ENCODE measurements at regions not wholly inside any gene's neighbourhood (a gene's known extent, or its start where the extent isn't known, plus 50 kb on each side); places are given as distances from the start of the nearest gene placed in this dataset.
"Not testable (repeated sequence)": the region's sequence is repeated elsewhere in the genome, so short reads cannot be mapped to it uniquely, and the experiment has no call there.

DNA sequence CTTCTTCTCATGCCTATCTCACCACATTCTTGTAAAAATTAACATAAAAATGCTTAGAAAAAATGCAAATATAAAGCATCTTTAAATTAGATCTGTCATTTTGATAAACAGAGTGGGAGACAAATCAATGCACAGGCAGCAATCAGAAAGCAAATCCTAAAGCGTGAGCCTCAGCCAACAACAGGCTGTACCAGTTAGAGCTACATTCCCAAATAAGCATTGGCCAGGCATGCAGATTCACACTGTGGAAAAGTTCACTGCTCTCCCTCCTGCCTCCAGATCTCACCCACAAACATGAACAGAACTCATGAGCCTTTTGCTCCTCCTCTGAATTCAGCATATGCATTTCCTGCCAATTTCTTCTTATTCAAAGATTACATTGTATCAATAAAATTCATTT lies 115.2 kb upstream of the FAT3 start:
- no peak for DNase-seq

DNA sequence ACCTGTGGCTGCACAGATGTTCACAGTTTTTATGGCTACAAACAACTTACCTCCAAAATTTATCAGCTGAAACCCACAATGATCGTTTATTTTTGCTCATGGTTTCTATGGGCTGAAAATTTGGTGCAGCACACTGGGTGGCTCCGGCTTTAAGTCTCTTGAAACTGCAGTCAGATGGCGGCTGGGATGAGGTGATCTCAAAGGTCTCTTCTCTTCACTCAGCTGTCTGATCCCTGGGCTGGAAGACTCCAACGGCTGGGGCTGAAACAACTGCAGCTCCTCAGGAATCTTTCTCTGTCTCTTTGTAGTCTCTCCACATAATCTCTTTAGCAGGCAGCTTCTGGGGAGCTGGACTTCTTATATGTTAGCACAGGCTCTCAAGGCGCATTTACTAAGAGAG lies 117.3 kb upstream of the FAT3 start:
- DNase-seq: no peak

DNA sequence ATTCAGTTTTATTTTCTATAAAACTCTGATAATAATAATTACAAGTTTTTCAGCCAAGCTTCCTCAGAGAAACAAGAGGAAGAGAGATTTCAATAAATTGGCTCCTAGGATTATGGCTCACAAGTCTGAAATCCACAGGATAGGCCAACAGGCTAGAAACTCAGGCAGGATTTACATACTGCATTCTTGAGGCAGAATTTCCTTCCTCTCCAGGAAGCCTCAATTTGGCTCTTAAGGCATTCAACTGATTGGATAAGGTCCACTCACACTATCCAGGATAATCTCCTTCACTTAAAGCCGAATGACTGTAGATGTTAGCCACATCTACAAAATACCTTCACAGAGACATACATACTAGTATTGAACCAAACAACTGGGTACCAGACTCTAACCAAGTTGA lies 120.3 kb upstream of the FAT3 start:
- DNase-seq: no peak

DNA sequence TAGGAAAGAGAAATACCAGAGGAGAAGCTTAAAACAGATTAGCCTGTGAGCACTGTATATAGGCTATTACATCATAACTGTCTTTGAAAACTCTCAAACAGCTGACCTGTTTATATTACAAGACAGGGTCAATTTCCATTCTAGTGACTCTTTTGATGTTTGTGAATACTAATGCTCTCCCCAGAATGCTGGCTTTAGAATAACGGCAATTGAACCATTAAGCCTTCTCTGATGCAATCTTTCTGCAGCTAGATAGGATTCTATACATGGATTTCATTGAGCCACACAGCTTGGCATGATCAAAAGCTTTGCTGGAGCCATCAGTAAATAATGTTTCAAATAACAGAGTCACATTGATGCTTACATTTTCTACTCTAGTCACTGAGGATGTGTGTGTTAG lies 122.7 kb upstream of the FAT3 start:
- DNase-seq: no peak

DNA sequence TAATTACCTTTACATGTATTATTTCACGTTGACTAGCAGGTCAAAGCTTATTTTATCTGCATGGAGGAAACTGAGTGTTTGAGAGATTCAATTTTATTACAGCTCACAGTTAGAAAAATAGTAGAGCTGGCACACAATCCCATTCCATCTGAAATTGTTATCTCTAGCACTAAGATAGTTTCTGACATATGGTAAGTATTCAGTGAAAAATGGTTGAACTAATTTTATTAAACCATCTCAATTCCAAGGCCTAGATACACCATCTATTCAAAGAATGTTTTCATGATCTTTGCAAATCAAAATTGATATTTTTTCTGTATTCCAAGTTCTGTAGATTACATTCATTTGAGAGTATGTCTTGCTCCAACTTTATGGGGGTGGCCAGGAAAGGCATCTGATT lies 125.4 kb upstream of the FAT3 start:
- no peak for DNase-seq

DNA sequence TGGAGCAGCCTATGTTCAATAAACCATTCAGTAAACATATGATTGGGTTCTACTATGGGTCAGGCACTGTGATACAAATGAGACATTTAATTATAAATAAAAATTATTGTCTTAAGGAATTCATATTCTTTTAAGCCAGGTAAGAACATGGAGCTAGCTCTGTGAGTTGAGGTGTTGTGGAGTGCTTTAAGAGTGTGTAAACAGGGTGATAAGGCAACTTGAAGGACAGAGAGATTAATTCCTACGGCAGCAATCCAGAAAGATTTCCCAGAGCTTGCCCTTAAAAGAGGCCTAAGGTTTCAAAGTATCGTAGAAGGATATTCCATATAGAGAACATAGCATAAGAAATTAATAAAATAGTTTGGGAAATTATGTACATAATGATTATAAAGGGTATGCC lies 126.4 kb upstream of the FAT3 start:
- no peak for DNase-seq

DNA sequence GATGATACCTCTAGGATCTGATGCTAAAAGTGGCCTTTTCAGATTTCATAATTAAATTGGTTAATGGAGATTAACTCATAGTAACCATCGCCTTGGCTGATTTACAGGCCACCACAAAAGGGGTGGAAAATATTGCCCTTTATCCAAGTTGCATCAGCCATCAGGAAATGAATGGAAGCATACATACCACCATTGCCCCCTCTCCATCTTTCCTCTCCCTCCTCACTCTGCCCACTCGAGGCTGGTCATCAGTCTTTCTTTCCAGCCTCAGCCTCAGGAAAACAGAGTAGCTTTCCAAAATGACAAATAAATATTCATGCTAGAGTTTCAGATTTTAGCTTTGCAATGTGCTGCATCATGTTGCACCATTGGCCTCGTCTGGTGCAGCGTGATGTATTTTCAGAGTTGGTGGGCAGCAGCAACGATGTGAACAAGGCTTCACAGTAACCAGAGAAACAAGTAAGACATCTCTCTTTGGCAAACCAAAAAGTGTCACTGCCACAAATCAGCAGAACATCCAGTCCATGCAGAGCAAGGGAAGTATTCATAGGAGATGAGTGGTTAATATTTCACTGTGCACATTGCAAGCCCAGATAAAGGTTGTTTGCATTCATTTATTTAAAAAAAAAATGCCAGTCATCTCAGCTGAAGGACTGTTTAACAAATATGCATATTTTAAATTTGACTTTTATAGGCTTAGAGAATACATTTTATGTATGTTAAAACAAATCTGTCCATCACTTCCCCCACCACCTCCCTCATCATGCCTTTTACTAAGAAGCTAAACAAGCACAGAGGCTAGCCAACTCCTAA lies 136.7 kb upstream of the FAT3 start:
- no peak for DNase-seq

DNA sequence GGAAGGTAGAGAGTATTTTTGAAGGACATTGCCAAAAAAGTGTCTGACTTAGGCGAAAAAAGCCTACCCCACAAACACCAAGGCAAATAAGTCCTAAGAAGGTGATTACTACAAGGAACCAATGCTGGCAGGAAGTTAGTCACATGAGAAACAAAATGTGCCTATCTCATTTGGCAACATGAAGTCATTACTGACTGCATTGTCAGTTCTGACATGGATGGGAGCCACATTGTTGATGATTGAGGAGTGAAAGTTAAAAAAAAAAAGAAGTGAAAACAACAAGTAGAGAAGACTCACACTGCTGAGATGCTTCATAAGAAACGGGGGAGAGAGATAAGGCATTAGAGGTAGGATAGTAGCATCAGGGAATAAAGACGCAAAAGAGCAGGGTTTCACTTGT lies 141.5 kb upstream of the FAT3 start:
- no peak for DNase-seq

DNA sequence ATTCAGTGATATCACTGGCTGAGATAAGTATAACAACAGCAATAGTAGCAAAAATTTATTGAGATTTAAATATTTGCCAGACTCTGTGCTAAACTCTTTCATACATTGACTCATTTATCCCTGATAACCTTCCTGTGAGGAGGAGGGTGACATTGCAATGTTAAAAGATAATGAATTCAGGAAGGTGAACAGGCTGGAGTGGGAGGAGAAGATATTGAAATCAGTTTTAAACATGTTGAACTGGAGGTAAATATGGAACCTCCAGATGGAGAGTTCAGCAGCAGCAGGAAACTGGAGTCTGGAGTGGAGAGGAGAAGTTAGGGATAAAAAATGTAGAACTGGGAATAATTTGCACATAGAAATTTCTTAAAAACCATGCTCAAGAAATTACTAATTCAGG lies 142.0 kb upstream of the FAT3 start:
- no peak for DNase-seq

DNA sequence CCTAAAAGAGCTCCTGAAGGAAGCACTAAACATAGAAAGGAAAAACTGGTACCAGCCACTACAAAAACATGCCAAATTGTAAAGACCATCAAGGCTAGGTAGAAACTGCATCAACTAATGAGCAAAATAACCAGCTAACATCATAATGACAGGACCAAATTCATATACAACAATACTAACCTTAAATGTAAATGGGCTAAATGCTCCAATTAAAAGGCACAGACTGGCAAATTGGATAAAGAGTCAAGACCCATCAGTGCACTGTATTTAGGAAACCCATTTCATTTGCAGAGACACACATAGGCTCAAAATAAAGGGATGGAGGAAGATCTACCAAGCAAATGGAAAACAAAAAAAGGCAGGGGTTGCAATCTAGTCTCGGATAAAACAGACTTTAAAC lies 150.1 kb upstream of the FAT3 start:
- not testable (repeated sequence) for DNase-seq

DNA sequence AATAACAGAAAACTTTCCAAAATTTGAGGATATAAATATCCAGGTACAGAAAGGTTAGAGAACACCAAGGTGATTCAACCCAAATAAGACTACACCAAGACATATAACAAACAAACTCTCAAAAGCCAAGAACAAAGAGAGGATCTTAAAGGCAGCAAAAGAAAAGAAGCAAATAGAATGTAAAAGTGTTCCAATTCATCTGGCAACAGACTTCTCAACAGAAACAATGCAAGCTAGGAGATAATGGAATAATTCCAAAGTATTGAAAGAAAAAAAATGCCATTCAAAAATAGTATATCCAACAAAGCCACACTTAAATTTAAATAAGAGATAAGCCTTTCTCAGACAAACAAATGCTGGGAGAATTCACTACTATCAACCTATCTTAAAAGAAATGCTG lies 153.0 kb upstream of the FAT3 start:
- DNase-seq: no peak

DNA sequence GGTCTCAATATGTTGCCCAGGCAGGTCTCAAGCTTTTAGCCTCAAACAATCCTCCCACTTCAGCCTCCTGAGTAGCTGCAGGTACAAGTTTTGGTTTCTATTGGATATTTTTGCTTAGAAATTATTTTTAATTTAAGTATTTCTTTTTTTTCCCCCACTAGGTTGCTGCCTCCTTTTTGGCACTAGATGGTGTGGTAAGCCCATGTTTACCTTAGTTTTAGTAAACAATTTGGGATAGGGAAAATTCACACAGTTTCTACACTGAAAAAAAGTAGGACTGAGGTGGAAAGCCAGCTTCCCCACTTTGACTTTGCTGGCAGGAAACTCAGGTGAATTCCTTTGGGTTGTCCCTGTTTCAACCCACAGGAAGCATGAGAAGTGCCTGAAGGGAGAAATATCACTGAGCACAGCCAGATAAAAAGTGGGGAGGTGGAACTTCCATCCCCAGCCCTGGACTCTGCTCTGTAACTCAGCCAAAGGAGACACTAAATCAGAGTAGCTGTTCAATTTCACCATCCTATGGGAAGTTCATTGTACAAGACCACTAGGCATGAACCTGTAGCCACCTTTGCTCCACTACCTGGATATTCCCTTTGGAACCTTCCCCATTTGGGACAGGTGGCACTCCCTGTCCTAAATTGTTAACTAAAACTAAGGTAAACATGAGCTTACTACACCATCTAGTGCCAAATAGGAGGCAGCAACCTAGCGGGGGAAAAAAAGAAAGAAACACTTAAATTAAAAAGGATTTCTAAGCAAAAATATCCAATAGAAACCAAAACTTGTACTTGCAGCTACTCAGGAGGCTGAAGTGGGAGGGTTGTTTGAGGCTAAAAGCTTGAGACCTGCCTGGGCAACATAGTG lies 154.4 kb upstream of the FAT3 start:
- no peak for DNase-seq

DNA sequence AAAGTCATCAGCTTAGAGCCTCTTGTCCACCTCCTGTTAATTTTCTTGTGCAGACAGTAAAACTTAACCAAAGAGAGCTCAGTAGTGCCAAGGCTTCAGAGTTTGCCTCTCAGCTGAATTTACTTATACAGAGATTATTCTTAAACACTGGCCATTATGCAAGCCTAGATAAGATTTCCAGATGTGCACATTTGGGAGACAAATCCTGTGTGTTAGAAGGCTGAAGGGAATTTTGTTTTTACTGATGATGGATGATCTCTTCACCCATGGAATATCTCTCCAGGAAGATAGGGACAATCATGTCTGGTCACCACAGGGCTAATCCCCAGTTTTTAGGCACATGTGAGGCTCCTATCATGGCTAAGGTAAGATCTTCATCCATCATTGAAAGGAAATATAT lies 157.6 kb upstream of the FAT3 start:
- no peak for DNase-seq

DNA sequence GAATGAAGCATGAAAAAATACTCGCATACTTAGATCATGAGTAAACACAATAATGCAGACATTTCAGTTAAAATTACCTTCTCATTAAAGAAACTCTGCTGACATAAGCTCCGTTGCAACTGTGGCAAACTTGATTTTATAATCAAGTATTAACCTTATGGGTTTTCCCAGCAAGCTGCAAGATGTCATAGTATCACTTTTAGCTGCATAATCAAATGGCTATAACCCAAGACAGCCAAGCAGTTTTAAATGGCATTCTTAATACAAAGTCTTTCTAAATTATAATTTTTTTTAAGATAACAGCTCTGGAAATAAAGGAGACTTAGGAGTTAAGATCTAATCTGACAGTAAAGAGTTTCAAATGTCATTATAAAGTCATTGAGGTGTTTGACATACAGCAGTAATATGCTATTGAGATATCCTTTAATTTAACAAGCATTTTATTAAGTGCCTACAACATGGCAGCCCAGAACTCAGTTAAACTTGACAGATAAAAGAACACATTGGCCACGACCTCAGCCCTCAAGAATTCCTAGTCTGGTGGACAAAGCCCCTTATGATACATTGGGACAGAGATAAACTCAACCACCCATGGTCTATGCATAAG lies 163.1 kb upstream of the FAT3 start:
- no peak for DNase-seq

DNA sequence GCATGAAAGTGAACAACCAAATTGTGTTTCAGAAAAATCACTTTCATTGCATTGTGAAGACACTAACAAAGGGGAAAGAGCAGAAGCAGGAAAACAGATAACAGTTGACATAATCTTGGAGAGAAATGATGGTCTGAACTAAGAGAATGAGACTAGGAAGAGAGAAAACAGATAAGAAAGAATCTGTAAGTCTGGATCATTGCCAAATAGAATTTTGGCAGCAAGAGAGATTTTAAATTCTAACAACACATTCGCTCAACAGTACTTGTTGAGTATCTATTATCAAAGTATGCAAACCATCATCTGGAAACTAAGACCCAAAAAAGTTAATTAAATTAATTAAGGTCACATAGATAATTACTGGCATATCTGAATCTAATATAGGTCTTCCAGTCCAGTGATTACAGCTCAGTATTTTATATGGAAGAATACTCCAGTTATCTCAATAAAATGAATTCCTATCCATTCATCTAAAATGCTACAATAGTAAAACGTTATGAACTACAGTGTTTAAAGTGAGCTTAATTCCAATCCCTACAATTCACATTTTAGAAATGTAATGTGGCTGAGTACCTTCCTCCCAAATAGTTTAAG lies 166.7 kb upstream of the FAT3 start:
- no peak for DNase-seq

DNA sequence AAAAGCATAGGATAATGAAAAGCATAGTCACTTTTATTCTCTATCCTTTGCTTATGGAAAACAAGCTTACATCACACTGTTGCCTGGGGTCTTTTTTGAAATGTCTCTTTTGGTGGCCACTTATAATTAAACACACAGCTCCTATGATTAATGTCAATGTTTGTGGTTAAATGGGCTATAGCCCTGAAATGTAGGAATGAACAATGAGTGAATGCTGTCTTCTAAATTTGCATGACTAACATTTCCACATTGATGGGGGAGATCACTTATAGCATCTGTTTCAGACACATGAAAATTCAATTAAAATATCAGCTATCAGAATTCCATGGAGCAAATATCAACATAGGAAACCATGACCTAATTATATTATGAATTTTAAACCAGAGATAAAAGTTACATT lies 171.4 kb upstream of the FAT3 start:
- no peak for DNase-seq

DNA sequence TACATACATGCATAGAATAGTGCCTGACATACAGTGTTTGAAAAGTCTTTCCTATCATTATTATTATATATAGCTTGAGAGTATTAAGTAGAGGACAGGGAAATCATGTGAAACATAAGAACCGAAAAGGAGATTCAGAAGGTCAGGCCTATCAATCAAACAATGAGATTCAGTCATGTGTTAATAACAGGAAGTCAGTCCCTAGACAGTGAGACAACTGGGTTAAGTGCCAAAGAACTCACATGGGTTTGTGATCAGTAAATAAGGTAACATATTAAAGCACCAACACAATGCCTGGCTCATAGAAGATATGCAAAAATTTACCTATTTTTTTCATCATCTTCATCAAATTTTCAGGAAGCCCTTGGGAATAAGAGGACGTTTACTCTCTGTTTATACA lies 174.3 kb upstream of the FAT3 start:
- DNase-seq: no peak

DNA sequence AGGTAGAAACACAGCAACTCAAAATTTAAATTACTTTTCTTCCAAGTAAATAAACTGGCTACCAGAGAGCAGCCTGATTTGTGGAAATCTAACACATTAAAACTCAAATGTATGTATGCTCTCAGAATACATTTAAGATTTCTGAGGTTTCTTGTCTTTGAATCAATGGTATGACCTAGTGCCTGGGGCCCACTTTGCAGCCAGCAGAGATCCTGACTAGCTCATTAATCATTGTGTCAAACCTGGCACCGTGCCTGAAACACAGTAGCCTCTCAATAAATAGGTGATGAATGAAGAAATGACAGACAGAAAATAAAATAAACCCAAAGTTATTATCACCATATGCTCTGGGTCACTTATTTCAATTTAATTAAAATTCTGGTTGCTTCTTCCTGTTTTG lies 176.2 kb upstream of the FAT3 start:
- DNase-seq: no peak

DNA sequence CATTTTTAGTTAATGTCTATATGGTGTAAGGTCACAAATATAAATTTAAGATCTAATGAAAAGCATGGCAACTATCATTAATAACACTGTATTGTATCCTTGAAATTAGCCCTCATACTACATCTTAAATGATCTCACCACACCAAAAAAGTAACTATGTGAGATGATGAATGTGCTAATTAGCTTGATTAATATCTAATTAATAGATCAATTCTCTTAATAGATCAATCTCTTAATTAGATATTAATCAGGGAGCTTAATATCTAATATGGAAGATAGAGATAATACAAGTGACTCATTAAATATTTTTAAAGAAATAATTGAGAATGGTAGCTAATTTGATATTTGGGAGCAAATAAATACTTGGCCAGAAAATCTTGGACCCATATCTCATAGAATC lies 178.5 kb upstream of the FAT3 start:
- DNase-seq: no peak

DNA sequence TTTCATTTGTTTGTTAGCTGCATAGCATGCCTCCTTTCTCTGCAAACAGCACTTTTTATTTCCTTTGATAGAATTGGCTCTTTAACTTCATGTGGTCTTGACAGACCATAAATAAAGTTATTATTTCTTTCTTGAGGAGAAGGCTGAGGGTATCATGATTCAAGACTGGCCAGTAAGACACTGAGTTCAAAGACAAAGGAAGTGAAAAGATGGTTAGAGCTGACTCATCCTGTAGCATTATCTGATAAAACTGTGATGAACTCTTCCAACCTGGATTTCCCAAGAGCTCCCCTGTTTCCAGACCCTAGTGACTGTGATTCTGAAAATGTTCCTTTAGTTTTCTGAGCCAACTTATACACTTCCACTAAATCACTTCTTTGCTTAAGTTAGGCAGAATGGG lies 179.3 kb upstream of the FAT3 start:
- DNase-seq: no peak

DNA sequence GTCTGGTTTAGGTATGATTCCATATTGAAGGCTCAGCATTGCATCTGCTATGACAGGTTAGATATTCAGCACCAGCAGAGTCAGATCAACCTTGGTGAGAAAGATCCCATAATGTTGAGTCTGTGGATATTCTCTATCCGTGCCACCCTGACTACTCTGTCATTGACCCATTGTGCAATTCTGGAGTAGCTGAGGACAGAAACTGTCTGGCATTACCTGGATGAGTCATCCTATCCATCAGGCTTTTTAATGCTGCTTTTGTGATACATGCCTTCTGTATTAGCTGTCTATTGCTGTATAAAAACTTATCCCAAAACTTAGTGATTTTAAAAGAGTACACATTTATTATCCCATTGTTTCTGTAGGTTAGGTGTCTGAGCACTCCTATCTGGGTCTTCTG lies 189.1 kb upstream of the FAT3 start:
- no peak for DNase-seq

DNA sequence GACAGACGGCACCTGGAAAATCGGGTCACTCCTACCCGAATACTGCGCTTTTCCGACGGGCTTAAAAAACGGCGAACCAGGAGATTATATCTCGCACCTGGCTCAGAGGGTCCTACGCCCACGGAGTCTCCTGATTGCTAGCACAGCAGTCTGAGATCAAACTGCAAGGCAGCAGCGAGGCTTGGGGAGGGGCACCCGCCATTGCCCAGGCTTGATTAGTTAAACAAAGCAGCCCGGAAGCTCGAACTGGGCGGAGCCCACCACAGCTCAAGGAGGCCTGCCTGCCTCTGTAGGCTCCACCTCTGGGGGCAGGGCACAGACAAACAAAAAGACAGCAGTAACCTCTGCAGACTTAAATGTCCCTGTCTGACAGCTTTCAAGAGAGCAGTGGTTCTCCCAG lies 197.5 kb upstream of the FAT3 start:
- not testable (repeated sequence) for DNase-seq

DNA sequence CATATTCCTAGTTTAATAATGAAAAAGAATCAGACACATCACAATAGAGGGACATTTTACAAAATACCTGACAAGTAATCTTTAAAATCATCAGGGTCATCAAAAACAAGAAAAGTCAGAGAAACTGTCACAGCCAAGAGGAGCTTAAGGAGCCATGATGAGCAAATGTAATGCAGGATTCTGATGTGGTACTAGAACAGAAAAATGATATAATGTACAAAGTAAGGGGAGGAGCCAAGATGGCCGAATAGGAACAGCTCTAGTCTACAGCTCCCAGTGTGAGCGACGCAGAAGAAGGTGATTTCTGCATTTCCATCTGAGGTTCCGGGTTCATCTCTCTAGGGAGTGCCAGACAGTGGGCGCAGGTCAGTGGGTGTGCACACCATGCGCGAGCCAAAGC lies 198.0 kb upstream of the FAT3 start:
- DNase-seq: no peak

DNA sequence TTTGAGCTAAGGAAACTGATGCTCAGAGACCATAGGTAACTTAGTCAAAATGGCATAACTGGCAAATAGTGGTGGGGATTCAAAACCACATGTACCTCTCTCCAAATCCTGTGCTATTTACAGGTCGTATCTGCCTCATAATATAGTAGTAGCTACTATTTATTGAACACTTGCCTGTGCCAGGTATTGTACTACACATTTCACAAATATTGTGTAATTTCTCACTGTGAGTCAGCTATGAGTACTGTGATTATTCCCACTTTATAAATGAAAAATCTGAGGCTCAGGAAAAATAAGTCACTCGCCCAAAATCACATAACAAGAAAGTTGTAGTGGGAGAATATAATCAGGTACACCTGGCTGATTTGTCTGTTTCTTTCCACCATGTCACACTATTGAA lies 199.8 kb upstream of the FAT3 start:
- no peak for DNase-seq
